ENCODE measurements at regions not wholly inside any gene's neighbourhood (a gene's known extent, or its start where the extent isn't known, plus 50 kb on each side); places are given as distances from the start of the nearest gene placed in this dataset.
A peak's percentile ranks its signal among the peaks of the same experiment; 100 is the strongest.
"Not testable (repeated sequence)": the region's sequence is repeated elsewhere in the genome, so short reads cannot be mapped to it uniquely, and the experiment has no call there.

GRCh38 chr5:101271945-101272344 is 368.9 kb upstream of the ST8SIA4 start:
- H3K27me3 Mint-ChIP-seq = no peaks in the 10 kb centered on the region
- H3K36me3 Mint-ChIP-seq = no peaks in the 10 kb centered on the region
- H3K4me3 Mint-ChIP-seq = no peak overlapping the region
- no peaks in the 10 kb centered on the region for H3K4me1 Mint-ChIP-seq
- peak overlapping the region in 1 of 3 donors; percentile 2 for H3K27ac Mint-ChIP-seq
- no peaks in the 10 kb centered on the region for H3K9me3 Mint-ChIP-seq

GRCh38 chr5:101271416-101271815 is 368.3 kb upstream of the ST8SIA4 start:
- H3K27me3 Mint-ChIP-seq = no peaks in the 10 kb centered on the region
- H3K4me3 Mint-ChIP-seq = no peak overlapping the region

GRCh38 chr5:101260857-101261256 is 357.8 kb upstream of the ST8SIA4 start:
- Mint-ChIP-seq H3K4me1 (no peaks in the 10 kb centered on the region), H3K27me3 (peaks cover 4% of the 10 kb centered on the region), H3K4me3 (no peak overlapping the region), H3K27ac (no peak overlapping the region), H3K9me3 (peaks cover 2 to 8% (median 4%) of the 10 kb centered on the region in 3 donors), H3K36me3 (peaks cover 2% of the 10 kb centered on the region)

More at GRCh38 chr5:101271416-101271815, 368.3 kb upstream of the ST8SIA4 start:
- H3K27ac Mint-ChIP-seq = peak overlapping the region in 1 of 3 donors; percentile 2
- H3K36me3 Mint-ChIP-seq = no peaks in the 10 kb centered on the region
- H3K4me1 Mint-ChIP-seq = no peaks in the 10 kb centered on the region
- no peaks in the 10 kb centered on the region for H3K9me3 Mint-ChIP-seq

GRCh38 chr5:101253096-101253495 is 350.0 kb upstream of the ST8SIA4 start:
- no peak overlapping the region for H3K4me3 Mint-ChIP-seq
- H3K36me3 Mint-ChIP-seq = no peaks in the 10 kb centered on the region
- H3K27me3 Mint-ChIP-seq = no peaks in the 10 kb centered on the region
- no peaks in the 10 kb centered on the region for H3K4me1 Mint-ChIP-seq
- no peaks in the 10 kb centered on the region for H3K9me3 Mint-ChIP-seq
- H3K27ac Mint-ChIP-seq = no peak overlapping the region

DNA sequence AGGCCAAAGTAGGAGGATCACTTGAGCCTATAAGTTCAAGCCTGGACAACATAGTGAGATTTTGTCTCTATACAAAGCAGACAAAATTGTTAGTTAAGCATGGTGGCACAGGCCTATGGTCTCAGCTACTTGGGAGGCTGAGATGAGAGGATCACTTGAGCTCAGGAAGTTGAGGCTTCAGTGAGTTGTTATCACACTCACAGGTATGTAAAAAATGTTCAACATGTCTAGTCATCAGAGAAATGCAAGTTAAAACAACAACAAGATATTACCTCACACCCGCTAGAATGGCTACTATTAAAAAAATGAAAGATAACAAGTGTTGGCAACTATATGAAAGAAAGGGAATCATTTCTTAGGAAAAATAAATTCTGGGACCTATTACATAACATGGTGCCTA is 341.5 kb upstream of the ST8SIA4 start:
- Mint-ChIP-seq H3K36me3 (no peaks in the 10 kb centered on the region), H3K9me3 (peaks cover 0 to 15% (median 4%) of the 10 kb centered on the region in 3 donors), H3K4me1 (no peaks in the 10 kb centered on the region), H3K4me3 (no peak overlapping the region), H3K27me3 (no peaks in the 10 kb centered on the region), H3K27ac (no peak overlapping the region)

GRCh38 chr5:101212942-101213514 is 309.9 kb upstream of the ST8SIA4 start:
- H3K27me3 Mint-ChIP-seq = no peaks in the 10 kb centered on the region
- peaks cover 0 to 5% (median 0%) of the 10 kb centered on the region in 3 donors for H3K9me3 Mint-ChIP-seq
- peaks cover 0 to 2% (median 1%) of the 10 kb centered on the region in 3 donors for H3K4me1 Mint-ChIP-seq
- H3K36me3 Mint-ChIP-seq = no peaks in the 10 kb centered on the region
- H3K27ac Mint-ChIP-seq = no peak overlapping the region
- no peak overlapping the region for H3K4me3 Mint-ChIP-seq

GRCh38 chr5:101206534-101206933 is 303.5 kb upstream of the ST8SIA4 start:
- H3K9me3 Mint-ChIP-seq = peaks cover 0 to 3% (median 0%) of the 10 kb centered on the region in 3 donors
- no peak overlapping the region for H3K4me3 Mint-ChIP-seq
- H3K27me3 Mint-ChIP-seq = no peaks in the 10 kb centered on the region
- H3K27ac Mint-ChIP-seq = no peak overlapping the region
- H3K4me1 Mint-ChIP-seq = no peaks in the 10 kb centered on the region
- H3K36me3 Mint-ChIP-seq = no peaks in the 10 kb centered on the region

DNA sequence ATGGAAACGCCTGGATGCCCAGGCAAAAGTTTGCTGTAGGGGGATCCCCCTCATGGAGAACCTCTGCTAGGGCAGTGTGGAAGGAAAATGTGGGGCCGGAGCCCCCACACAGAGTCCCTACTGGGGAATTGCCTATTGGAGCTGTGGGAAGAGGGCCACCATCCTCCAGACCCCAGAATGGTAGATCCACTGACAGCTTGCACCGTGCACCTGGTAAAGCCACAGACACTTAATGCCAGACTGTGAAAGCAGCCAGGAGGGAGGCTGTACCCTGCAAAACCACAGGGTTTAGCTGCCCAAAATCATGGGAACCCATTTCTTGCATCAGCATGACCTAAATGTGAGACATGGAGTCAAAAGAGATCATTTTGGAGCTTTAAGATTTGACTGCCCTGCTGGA is 302.0 kb upstream of the ST8SIA4 start:
- H3K27me3 Mint-ChIP-seq, H3K4me1 Mint-ChIP-seq, H3K4me3 Mint-ChIP-seq, H3K9me3 Mint-ChIP-seq, H3K36me3 Mint-ChIP-seq, H3K27ac Mint-ChIP-seq: not testable (repeated sequence)

- not testable (repeated sequence) for H3K36me3 Mint-ChIP-seq, H3K4me1 Mint-ChIP-seq
- H3K9me3 Mint-ChIP-seq = peaks cover 0 to 13% (median 4%) of the 10 kb centered on the region in 3 donors
Observed at GRCh38 chr5:101180365-101180764, 277.3 kb upstream of the ST8SIA4 start.

DNA sequence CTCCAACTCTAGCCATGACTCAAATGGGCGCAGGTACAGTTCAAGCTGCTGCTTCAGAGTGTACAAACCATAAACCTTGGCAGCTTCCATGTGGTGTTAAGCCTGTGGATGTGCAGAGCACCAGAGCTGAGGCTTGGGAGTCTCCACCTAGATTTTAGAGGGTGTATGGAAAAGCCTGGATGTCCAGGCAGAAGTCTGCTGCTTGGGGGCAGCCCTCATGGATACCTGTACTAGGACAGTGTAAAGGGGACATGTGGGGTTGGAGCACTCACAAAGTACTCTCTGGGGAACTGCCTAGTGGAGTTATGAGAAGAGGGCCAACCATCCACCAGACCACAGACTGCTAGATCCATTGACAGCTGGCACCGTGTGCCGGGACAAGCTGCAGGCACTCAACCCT is 273.5 kb upstream of the ST8SIA4 start:
- no peaks in the 10 kb centered on the region for H3K4me1 Mint-ChIP-seq
- no peaks in the 10 kb centered on the region for H3K36me3 Mint-ChIP-seq
- no peak overlapping the region for H3K27ac Mint-ChIP-seq
- peaks cover 0 to 13% (median 4%) of the 10 kb centered on the region in 3 donors for H3K9me3 Mint-ChIP-seq
- no peak overlapping the region for H3K4me3 Mint-ChIP-seq
- no peaks in the 10 kb centered on the region for H3K27me3 Mint-ChIP-seq

More at GRCh38 chr5:101180365-101180764, 277.3 kb upstream of the ST8SIA4 start:
- H3K27me3 Mint-ChIP-seq, H3K27ac Mint-ChIP-seq, H3K4me3 Mint-ChIP-seq: not testable (repeated sequence)

- H3K4me3 Mint-ChIP-seq = no peak overlapping the region
- H3K27ac Mint-ChIP-seq = no peak overlapping the region
- no peaks in the 10 kb centered on the region for H3K4me1 Mint-ChIP-seq
- no peaks in the 10 kb centered on the region for H3K36me3 Mint-ChIP-seq
- H3K9me3 Mint-ChIP-seq = peaks cover 0 to 13% (median 4%) of the 10 kb centered on the region in 3 donors
- H3K27me3 Mint-ChIP-seq = no peaks in the 10 kb centered on the region
Observed at GRCh38 chr5:101174981-101175380, 271.9 kb upstream of the ST8SIA4 start.

DNA sequence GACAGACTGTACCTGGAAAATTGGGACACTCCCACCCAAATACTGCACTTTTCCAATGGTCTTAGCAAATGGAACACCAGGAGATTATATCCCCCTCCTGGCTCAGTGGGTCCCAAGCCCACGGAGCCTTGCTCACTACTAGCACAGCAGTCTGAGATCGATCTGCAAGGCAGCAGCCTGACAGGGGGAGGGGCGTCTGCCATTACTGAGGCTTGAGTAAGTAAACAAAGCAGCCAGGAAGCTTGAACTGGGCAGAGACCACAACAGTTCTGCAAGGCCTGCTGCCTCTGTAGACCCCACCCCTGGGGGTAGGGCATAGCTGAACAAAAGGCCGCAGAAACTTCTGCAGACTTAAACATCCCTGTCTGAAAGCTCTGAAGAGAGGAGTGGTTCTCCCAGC is 260.0 kb upstream of the ST8SIA4 start:
- Mint-ChIP-seq H3K27me3 (peaks cover 3% of the 10 kb centered on the region), H3K4me3 (no peak overlapping the region), H3K9me3 (peaks cover 0 to 2% (median 0%) of the 10 kb centered on the region in 3 donors), H3K36me3 (no peaks in the 10 kb centered on the region), H3K4me1 (no peaks in the 10 kb centered on the region), H3K27ac (no peak overlapping the region)

DNA sequence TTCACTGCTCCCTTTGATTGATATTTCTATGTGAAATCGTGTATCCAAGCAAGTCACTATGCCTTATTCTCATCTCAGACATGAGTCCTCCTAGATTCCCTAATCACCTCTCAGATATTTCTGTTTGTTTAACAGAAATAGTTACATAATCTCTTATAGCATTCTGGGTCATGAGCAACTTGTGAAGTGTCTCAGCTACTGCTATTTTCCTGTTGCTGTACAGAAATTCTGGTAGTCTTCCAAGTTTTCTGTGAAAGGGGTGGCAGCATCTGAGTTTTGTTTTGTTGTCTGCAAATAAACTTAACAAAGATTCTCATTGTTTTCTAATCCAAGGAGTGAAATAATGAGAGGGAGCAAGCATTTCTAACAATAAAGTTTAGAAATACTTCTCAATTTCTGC is 256.9 kb upstream of the ST8SIA4 start:
- Mint-ChIP-seq H3K27ac (no peak overlapping the region), H3K9me3 (peaks cover 0 to 6% (median 2%) of the 10 kb centered on the region in 3 donors), H3K27me3 (peaks cover 3% of the 10 kb centered on the region), H3K36me3 (no peaks in the 10 kb centered on the region), H3K4me3 (no peak overlapping the region), H3K4me1 (no peaks in the 10 kb centered on the region)

GRCh38 chr5:101159006-101159405 is 255.9 kb upstream of the ST8SIA4 start:
- Mint-ChIP-seq H3K36me3 (no peaks in the 10 kb centered on the region), H3K9me3 (peaks cover 0 to 6% (median 0%) of the 10 kb centered on the region in 3 donors), H3K27ac (no peak overlapping the region), H3K4me1 (no peaks in the 10 kb centered on the region), H3K27me3 (peaks cover 3% of the 10 kb centered on the region), H3K4me3 (no peak overlapping the region)

DNA sequence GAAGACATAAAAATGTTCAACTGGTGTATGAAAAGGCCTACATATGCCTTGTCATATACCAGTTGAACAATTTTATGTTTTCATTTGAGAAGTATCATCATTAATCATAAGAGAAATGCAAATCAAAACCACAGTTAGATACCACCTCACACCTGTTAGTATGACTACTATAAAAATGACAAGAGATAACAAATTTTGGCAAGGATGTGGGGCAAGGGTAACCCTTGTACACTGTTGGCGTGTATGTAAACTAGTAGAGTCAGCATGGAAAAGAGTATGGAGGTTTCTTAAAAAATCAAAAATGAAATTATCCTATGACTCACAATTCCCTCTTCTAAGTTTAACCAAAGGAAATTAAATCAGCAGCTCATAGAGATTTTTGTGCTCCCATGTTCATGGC is 250.4 kb upstream of the ST8SIA4 start:
- H3K4me3 Mint-ChIP-seq = no peak overlapping the region
- H3K36me3 Mint-ChIP-seq = no peaks in the 10 kb centered on the region
- H3K9me3 Mint-ChIP-seq = peaks cover 0 to 6% (median 0%) of the 10 kb centered on the region in 3 donors
- no peak overlapping the region for H3K27ac Mint-ChIP-seq
- H3K4me1 Mint-ChIP-seq = no peaks in the 10 kb centered on the region
- no peaks in the 10 kb centered on the region for H3K27me3 Mint-ChIP-seq

GRCh38 chr5:101143526-101143925 is 240.4 kb upstream of the ST8SIA4 start:
- peaks cover 0 to 7% (median 6%) of the 10 kb centered on the region in 3 donors for H3K9me3 Mint-ChIP-seq
- no peak overlapping the region for H3K27ac Mint-ChIP-seq
- no peak overlapping the region for H3K4me3 Mint-ChIP-seq
- H3K27me3 Mint-ChIP-seq = no peaks in the 10 kb centered on the region
- H3K36me3 Mint-ChIP-seq = peaks cover 2% of the 10 kb centered on the region
- H3K4me1 Mint-ChIP-seq = no peaks in the 10 kb centered on the region

Data from IgD-negative memory B cell (primary cell).